Stimulated activated CD4-positive, alpha-beta T cell treated with anti-CD3 and anti-CD28 coated beads, Interleukin-15, amount 100 ng/mL, for 48 hours (primary cell): ENCODE measurements at regions not wholly inside any gene's neighbourhood (a gene's known extent, or its start where the extent isn't known, plus 50 kb on each side); places are given as distances from the start of the nearest gene placed in this dataset.

Source experiments
- DNase-seq, 2 donors: peaks; one replicate each; pipeline ENCODE4 v3.0.0-alpha.2; 2020; ENCODE audit warnings: low read depth in 2 of 2

- DNase-seq, result no peak
These were observed 678.8 kb upstream of the NR3C2 start for GRCh38 chr4:149121023-149121404.

GRCh38 chr4:149120331-149121022, 678.3 kb upstream of the NR3C2 start:
- no peak for DNase-seq

DNA sequence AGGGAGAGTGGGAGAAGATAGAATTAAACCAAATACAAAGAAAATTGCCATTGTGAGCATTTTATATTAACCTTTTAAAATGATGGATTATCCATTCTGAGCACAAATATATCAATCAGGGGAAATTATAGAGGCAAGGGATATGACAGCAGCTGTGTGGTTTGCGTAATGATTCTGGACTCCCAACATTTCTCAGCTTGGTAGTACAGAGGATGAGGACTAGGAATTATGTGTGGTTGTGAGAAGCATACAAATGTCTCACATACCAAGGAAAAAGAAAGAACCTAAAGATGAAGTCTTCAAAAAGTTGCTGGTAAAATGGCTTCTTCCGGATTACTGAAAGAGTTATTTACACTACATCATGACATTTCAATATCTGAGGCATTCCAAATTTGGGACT, 674.6 kb upstream of the NR3C2 start:
- DNase-seq, result no peak

GRCh38 chr4:149113804-149114430, 671.7 kb upstream of the NR3C2 start:
- DNase-seq, result no peak

GRCh38 chr4:149112109-149112508, 669.9 kb upstream of the NR3C2 start:
- DNase-seq, result no peak

DNA sequence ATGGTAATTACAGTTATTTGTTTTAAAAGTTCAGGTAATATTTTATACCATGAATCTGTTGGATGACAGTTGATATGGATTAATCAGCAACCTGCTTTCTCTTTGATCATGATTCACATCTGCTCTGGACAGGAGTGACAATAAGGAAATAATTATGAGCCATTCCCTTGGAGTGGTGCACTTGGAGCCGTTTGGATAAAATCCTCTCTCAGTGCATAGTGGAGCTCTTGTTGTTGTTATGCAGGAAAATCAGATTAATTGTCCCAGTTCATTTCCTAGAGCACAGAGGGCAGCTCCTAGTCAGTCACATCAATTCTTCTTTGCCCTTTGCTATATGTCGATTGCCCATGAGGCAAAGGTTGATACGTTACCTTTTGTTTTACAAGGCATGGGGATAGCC, 668.3 kb upstream of the NR3C2 start:
- DNase-seq, result no peak

GRCh38 chr4:149108626-149109025, 666.4 kb upstream of the NR3C2 start:
- no peak for DNase-seq

GRCh38 chr4:149102765-149103164, 660.6 kb upstream of the NR3C2 start:
- DNase-seq, result no peak

DNA sequence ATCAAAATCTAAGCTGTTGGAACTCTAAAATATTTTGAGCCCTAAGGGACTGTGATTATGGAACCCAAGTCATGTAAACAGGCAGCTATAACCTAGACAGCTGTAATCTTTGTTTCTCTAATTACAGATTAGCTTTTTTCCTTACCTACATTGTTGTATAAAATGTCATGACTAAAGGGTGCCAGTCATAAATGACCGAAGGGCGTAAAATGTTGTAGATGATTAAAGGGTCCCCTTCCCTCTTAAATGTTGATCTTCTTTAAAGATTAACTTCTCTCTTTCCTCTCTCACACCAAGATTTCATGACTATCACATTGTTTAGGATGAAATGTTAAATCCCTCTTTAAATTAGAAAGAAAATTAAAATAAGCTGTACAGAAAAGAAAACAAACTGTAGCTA, 659.4 kb upstream of the NR3C2 start:
- no peak for DNase-seq

- no peak for DNase-seq
These were observed 653.6 kb upstream of the NR3C2 start for GRCh38 chr4:149095811-149096210.

DNA sequence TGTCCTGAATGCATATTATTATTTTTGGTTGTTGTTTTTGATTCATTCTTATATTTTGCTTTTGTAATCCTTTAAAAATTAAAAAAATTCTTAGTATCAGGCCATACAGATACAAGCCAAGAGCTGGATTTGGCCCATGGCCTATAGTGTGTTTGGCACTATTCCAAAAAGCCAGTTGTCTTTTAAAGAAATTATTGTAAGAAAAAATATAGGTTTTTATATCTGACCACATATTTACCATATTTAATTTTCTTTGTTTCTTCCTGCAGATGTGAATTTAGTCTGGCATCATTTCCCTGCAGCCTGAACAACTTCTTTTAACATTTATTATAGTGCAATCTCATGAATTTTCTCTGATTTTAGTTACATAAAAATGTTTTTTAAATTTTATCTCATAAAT, 652.8 kb upstream of the NR3C2 start:
- no peak for DNase-seq

DNA sequence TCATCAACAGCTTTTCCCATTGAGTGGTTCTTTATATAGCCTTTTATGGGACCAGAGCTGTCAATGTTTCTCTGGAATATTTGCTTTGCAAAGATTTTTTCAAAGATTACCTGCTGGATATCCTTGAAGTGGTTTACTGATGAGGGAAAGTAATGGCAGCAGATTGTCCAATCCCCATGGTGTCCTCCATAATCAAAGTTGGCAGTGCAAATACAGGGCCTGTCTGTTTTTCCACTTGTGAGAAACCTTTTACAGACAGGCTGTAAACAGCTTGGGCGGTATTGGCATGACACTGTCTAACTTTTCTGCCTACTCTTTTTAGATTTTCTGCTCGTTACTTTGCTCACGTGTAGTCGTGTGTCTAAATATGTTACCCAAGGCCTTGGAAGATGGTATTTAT, 641.9 kb upstream of the NR3C2 start:
- no peak for DNase-seq

DNA sequence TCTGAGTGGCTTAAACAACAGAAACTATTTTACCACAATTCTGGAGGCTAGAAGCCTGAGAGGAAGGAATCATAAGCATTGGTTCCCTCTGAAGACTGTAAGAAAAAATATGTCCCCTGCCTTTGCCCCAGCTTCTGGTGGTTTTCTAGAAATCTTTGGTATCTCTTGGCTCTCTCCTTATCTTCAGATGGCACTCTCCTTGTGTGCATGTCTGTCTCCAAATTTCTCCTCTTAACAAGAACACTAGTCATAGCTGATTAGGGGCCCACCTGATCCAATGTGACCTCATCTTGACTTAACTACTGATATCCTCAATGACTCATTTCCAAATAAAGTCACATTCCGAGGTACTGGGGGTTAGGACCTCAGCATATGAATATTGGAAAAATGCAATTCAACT, 635.0 kb upstream of the NR3C2 start:
- DNase-seq, result no peak

- no peak for DNase-seq
These were observed 634.2 kb upstream of the NR3C2 start for GRCh38 chr4:149076401-149076800.

GRCh38 chr4:149072384-149072783, 630.2 kb upstream of the NR3C2 start:
- no peak for DNase-seq

DNA sequence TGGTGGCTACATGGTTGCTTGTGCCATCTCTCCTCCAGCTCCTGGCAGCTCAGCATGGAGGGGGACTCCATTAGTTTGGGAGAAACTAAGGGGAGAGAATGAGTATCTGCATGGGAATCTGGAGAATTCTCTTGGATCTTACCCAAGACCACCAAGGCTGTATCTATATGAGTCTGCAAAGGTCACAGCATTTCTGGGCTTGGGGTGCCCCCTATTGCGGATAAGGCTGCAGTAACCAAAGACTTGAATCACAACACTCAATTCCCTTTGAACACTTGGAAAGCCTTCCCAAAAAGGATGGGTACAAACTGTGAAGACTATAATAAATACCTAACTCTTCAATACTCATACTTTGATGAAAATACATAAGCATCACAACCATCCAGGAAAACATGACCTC, 623.5 kb upstream of the NR3C2 start:
- no peak for DNase-seq

- no peak for DNase-seq
These were observed 620.8 kb upstream of the NR3C2 start for GRCh38 chr4:149062997-149063396.

DNA sequence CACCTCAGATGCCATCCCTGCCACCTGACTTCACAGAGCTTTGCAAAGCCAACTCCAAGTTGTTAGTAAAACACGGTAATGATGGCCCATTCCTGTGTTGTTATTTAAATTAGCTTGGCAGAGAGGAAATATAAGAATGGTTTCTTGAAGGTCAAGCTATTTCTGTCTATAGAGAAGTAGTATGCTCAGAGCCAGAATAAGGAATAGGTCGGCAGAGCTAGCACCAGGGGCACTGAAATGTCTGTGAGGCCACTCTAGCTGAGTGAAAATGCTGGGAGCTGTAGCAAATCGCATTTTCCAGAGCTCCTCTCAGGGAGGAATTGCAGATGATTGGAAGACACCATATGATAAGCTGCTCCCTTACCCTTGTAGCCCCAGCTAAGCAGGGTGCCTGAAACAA, 615.4 kb upstream of the NR3C2 start:
- DNase-seq, result no peak

- DNase-seq, result no peak
These were observed 614.4 kb upstream of the NR3C2 start for GRCh38 chr4:149056615-149057014.

- DNase-seq, result no peak
These were observed 613.4 kb upstream of the NR3C2 start for GRCh38 chr4:149055624-149056023.

DNA sequence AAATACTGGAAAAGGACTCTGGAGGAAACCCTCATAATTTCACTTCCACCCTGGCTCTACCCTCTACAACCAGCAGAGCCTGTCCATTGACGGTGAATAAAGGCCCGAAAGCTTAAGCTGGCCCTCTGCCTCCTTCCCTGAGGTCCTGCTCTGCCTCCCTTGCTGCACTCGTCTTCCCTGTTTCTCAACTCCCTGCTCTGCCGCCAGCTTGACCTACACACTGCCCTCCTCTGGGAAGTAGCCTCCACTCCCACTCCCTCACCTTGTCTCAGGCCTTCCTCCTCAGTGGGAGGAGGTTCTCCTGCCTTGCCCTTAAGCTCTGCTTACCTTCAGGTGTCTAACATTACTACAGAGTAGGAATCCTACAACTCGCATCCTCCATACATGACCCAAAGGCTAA, 608.6 kb upstream of the NR3C2 start:
- DNase-seq, result no peak

DNA sequence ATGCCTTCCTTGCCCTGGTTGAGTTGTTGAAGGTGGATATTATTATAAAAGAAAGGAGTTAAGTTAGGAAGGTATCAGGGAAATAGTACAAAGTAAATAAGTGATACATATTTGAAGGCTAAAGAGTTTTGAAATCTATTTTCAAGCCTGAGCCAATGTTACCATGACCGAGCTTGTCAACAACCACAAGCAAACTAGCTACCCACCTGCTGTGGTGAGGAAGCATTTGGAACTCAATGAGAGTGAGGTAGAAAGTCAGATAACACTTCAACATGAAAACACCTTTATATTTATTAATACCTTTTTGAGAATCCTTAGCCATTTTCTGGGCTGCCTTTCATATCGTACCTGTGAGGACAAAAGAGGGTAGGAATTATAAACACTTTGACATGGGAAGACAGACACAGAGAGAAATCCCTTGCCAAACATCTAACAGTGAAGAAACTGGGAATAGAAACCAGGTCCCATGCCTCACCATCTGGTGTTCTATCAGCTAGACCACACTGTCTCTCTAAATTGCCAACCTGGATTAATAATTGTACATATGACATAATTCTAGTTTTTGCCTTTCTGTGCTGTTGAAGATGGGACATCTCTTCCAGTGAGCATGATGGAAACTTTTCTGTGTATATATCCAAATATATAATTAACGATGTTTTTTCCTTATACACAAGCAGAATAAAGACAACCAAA, 606.4 kb upstream of the NR3C2 start:
- no peak for DNase-seq

- DNase-seq, result no peak
These were observed 605.2 kb upstream of the NR3C2 start for GRCh38 chr4:149047368-149047767.
